AG09309 (cell line): ENCODE measurements at regions not wholly inside any gene's neighbourhood (a gene's known extent, or its start where the extent isn't known, plus 50 kb on each side); places are given as distances from the start of the nearest gene placed in this dataset.

Experiments used
- DNase-seq: peaks from one replicate; pipeline ENCODE4 v3.0.0-alpha.2; 2010; ENCODE audit warnings: low read depth
- H3K4me3 ChIP-seq: 2 replicates; pipeline ENCODE4 v1.5.1; 2011; ENCODE audit warnings: mild to moderate bottlenecking, low read depth, low read length, moderate library complexity; ENCODE audit not compliant: control insufficient read depth
- TF ChIP-seq, protein P1 (sequence below): IDR thresholded peaks from 2 replicates; pipeline ENCODE4 v1.5.1; 2011; ENCODE audit warnings: mild to moderate bottlenecking, low read depth, low read length, inconsistent platforms; ENCODE audit not compliant: insufficient read depth, control insufficient read depth; ENCODE audit errors: missing control alignments

DNA sequence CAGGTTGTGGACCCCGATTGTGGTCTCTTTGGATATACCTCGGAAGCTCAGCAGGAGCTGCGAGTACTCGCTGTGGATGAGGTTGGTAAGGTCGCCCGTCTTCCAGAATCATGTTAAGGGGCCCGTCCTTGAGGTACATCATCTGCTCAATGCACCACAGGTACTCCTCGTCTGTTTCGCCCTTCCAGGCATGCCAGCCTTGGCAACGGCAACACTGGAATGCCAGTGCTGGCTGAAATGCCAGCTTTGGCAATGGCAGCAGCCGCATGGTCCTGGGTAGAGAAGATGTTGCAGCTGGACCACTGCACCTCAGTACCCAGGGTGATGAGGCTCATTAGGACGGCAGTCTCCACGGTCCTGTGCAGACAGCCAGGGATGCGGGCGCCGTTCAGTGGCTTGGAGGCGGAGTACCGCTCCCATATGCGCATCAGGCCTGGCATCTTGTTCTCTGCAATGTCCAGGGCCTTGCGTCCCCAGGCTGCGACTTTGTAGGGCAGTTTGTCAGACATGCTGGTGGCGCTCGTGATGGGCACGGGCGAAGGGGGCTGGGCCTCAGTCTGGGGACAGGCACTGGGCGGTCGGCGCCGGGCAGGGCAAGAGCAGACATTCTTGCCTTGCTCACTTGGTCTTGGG is 122.2 kb upstream of the NXPH2 start:
- no peak overlapping the region for H3K4me3 ChIP-seq
- DNase-seq = no peak
- TF ChIP-seq, protein P1, sequence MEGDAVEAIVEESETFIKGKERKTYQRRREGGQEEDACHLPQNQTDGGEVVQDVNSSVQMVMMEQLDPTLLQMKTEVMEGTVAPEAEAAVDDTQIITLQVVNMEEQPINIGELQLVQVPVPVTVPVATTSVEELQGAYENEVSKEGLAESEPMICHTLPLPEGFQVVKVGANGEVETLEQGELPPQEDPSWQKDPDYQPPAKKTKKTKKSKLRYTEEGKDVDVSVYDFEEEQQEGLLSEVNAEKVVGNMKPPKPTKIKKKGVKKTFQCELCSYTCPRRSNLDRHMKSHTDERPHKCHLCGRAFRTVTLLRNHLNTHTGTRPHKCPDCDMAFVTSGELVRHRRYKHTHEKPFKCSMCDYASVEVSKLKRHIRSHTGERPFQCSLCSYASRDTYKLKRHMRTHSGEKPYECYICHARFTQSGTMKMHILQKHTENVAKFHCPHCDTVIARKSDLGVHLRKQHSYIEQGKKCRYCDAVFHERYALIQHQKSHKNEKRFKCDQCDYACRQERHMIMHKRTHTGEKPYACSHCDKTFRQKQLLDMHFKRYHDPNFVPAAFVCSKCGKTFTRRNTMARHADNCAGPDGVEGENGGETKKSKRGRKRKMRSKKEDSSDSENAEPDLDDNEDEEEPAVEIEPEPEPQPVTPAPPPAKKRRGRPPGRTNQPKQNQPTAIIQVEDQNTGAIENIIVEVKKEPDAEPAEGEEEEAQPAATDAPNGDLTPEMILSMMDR = no peak

DNA sequence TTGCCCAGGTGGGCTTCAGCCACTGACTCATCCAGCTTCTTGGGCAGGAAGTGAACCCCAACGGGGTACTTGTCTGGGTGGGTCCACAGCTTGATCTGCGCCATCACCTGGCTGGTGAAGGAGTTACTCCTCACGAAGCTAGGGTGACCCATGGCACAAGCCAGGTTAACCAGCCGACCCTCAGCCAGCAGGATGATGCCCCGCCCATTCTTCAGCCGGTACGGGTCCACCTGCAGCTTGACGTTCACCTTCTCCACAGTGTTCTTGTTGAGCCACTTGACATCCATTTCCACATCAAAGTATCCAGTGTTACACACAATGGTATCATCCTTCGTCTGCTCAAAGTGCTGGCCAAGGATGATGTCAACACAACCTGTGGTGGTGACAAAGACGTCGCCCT is 121.3 kb upstream of the NXPH2 start:
- DNase-seq = no peak
- TF ChIP-seq, protein P1 = no peak
- no peak overlapping the region for H3K4me3 ChIP-seq

DNA sequence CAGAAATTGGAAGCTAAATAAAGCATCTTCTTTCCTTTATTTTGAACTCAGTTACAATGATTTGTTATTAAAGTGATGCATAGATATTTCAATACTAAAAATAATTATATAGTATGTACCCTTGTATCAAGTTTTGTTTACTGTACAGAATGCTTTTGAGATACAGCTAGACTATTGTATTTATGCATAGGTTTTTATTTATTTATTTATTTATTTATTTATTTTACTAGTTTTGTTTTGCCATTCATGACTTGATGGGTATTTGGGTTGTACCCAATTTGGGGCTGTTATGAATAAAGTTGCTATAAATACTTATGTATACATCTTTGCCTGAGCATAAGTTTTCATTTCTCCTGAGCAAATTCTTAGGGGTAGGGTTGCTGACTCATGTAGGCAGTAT is 118.7 kb upstream of the NXPH2 start:
- TF ChIP-seq, protein P1 = no peak
- no peak for DNase-seq
- H3K4me3 ChIP-seq = no peak overlapping the region

DNA sequence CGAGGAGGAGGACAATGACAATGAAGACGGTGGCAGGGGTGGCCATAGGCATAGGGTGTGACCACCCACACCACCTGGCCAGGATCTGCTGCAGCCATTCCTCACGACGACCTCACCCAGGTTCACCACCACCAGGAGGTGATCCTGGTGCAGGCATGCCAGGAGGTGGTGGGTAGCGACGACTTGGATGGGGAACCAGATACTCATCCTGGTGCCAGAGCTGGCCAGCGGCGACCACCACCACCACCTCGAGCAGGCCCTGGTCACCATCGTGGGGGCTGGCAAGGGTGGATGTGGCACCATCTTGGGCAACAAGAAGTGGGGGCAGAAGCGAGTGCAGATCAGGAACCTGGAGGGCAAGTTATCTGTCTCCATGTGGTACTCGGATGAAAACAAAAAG is 117.1 kb upstream of the NXPH2 start:
- no peak for DNase-seq
- H3K4me3 ChIP-seq = no peak overlapping the region
- TF ChIP-seq, protein P1 = no peak

DNA sequence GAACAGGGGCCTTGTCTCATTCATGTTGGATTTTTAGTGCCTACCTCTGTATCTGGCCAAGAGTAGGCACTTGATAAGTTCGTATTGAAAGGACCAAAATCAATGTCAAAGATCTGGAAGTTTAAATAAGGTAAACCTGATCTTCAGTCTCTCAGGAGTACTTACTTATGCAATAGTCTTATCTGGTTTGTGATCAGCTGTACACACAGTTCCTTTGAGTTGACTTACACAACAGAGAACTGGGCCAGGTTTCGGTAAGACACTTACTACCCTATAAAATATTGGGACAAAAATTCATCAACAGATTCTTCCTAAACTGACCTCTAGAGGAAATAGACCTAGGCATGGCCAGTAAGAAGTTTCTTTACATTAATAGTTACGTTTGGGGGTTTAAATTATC is 113.6 kb upstream of the NXPH2 start:
- H3K4me3 ChIP-seq = no peak overlapping the region
- DNase-seq = no peak
- TF ChIP-seq, protein P1 = no peak

DNA sequence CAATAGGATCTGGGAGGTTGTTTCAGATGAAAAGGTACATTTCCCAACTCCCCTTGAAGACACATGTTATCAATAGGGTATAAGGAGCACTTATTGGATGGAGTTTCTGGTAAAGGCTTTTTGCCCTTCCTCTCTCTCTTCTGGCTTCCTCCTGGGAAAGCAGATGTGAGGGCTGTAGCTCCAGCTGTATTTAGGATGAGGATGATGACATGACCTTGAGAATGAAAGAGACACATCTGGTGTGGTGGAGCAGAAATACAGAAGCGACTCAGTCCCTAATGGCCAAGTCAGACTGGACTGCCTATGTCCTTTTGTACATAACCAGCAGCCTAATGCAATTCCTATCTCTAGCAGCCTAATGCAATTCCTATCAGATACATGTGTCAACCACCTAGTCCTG is 100.9 kb upstream of the NXPH2 start:
- TF ChIP-seq, protein P1 = no peak
- no peak overlapping the region for H3K4me3 ChIP-seq
- no peak for DNase-seq

DNA sequence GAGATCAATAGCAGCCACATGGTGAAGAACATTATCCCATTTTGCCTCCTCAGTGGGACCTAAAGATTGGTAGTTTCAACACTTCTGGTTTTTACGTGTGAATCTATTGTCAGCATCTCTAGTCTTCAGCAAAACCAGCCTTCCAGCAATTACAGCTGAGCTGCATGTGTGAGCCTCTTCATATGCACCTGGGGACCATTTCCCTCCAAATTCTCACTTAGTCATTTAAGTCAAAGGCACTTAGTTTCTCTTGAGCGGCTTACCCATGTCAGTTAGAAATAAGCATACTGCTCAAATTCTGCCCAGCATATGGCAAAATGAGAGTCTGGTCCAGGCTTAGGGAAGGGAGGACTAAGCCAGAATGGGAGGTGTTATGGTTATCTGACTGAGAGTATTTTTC is 99.7 kb upstream of the NXPH2 start:
- TF ChIP-seq, protein P1 = no peak
- no peak for DNase-seq
- no peak overlapping the region for H3K4me3 ChIP-seq
